ENCODE measurements at regions not wholly inside any gene's neighbourhood (a gene's known extent, or its start where the extent isn't known, plus 50 kb on each side); places are given as distances from the start of the nearest gene placed in this dataset.
"Not testable (repeated sequence)": the region's sequence is repeated elsewhere in the genome, so short reads cannot be mapped to it uniquely, and the experiment has no call there.

- no peak for DNase-seq
These were observed 155.7 kb upstream of the SH3BP4 start for GRCh38 chr2:234796045-234796591.

GRCh38 chr2:234795272-234795920 lies 156.4 kb upstream of the SH3BP4 start:
- no peak for DNase-seq

- DNase-seq = no peak
These were observed 157.0 kb upstream of the SH3BP4 start for GRCh38 chr2:234794866-234795265.

- DNase-seq = no peak
These were observed 158.5 kb upstream of the SH3BP4 start for GRCh38 chr2:234793212-234793785.

GRCh38 chr2:234792621-234793022 lies 159.2 kb upstream of the SH3BP4 start:
- no peak for DNase-seq

- DNase-seq = not testable (repeated sequence)
These were observed 159.7 kb upstream of the SH3BP4 start for GRCh38 chr2:234792096-234792495.

- no peak for DNase-seq
These were observed 161.4 kb upstream of the SH3BP4 start for GRCh38 chr2:234790380-234790779.

- DNase-seq = no peak
These were observed 162.1 kb upstream of the SH3BP4 start for GRCh38 chr2:234789556-234790325.

GRCh38 chr2:234788841-234789240 lies 163.0 kb upstream of the SH3BP4 start:
- no peak for DNase-seq

- no peak for DNase-seq
These were observed 163.4 kb upstream of the SH3BP4 start for GRCh38 chr2:234788381-234788780.

- DNase-seq = no peak
These were observed 164.7 kb upstream of the SH3BP4 start for GRCh38 chr2:234787114-234787513.

GRCh38 chr2:234773764-234774409 lies 177.9 kb upstream of the SH3BP4 start:
- no peak for DNase-seq

- DNase-seq = no peak
These were observed 178.7 kb upstream of the SH3BP4 start for GRCh38 chr2:234773129-234773528.

- no peak for DNase-seq
These were observed 179.1 kb upstream of the SH3BP4 start for GRCh38 chr2:234772733-234773060.

- no peak for DNase-seq
These were observed 179.7 kb upstream of the SH3BP4 start for GRCh38 chr2:234771980-234772732.

- no peak for DNase-seq
These were observed 180.6 kb upstream of the SH3BP4 start for GRCh38 chr2:234771176-234771575.

GRCh38 chr2:234770715-234771141 lies 181.1 kb upstream of the SH3BP4 start:
- no peak for DNase-seq

- no peak for DNase-seq
These were observed 181.7 kb upstream of the SH3BP4 start for GRCh38 chr2:234770031-234770506.

- no peak for DNase-seq
These were observed 183.1 kb upstream of the SH3BP4 start for GRCh38 chr2:234768608-234769196.

- DNase-seq = no peak
These were observed 186.5 kb upstream of the SH3BP4 start for GRCh38 chr2:234765279-234765678.

- no peak for DNase-seq
These were observed 187.4 kb upstream of the SH3BP4 start for GRCh38 chr2:234764372-234764771.

All from suppressor macrophage treated with lipopolysaccharide for 1 hour (primary cell).